ENCODE measurements at regions not wholly inside any gene's neighbourhood (a gene's known extent, or its start where the extent isn't known, plus 50 kb on each side); places are given as distances from the start of the nearest gene placed in this dataset.

- Histone ChIP-seq H3K9me3 (no peaks in the 10 kb centered on the region), H3K27me3 (no peaks in the 10 kb centered on the region), H3K4me3 (no peak overlapping the region), H3K27ac (no peak overlapping the region), H3K4me1 (no peaks in the 10 kb centered on the region), H3K36me3 (no peaks in the 10 kb centered on the region)
- intact Hi-C loops (cut with DNase I), result no loop called here
- TF ChIP-seq POLR2AphosphoS5 (IDR thresholded peaks at IDR 0.05; ENCODE audit: insufficient read depth in 1 of 2, low read depth in 1 of 2) (no peak), POLR2A (IDR thresholded peaks at IDR 0.05) (no peak), CTCF (IDR thresholded peaks at IDR 0.05) (no peak)
- DNase-seq (ENCODE audit: extremely low spot score in 2 of 2), result no peak
Observed at GRCh38 chr10:33760056-33760943, 425.8 kb upstream of the NRP1 start.

GRCh38 chr10:33759191-33759590, 424.7 kb upstream of the NRP1 start:
- no peak for TF ChIP-seq CTCF (IDR thresholded peaks at IDR 0.05)
- TF ChIP-seq POLR2A (IDR thresholded peaks at IDR 0.05), result no peak
- TF ChIP-seq POLR2AphosphoS5 (IDR thresholded peaks at IDR 0.05; ENCODE audit: insufficient read depth in 1 of 2, low read depth in 1 of 2), result no peak

GRCh38 chr10:33758299-33758698, 423.8 kb upstream of the NRP1 start:
- no peak for DNase-seq (ENCODE audit: extremely low spot score in 2 of 2)
- intact Hi-C loops (cut with DNase I), result no loop called here
- TF ChIP-seq CTCF (IDR thresholded peaks at IDR 0.05) (no peak), POLR2AphosphoS5 (IDR thresholded peaks at IDR 0.05; ENCODE audit: insufficient read depth in 1 of 2, low read depth in 1 of 2) (no peak), POLR2A (IDR thresholded peaks at IDR 0.05) (no peak)
- H3K4me3 ChIP-seq, result no peak overlapping the region
- no peaks in the 10 kb centered on the region for H3K4me1 ChIP-seq
- H3K9me3 ChIP-seq, result no peaks in the 10 kb centered on the region
- no peak overlapping the region for H3K27ac ChIP-seq
- no peaks in the 10 kb centered on the region for H3K27me3 ChIP-seq
- no peaks in the 10 kb centered on the region for H3K36me3 ChIP-seq

More at GRCh38 chr10:33759191-33759590, 424.7 kb upstream of the NRP1 start:
- H3K27me3 ChIP-seq, result no peaks in the 10 kb centered on the region
- H3K9me3 ChIP-seq, result no peaks in the 10 kb centered on the region
- intact Hi-C loops (cut with DNase I), result no loop called here
- no peak overlapping the region for H3K27ac ChIP-seq
- H3K36me3 ChIP-seq, result no peaks in the 10 kb centered on the region
- no peak for DNase-seq (ENCODE audit: extremely low spot score in 2 of 2)
- H3K4me3 ChIP-seq, result no peak overlapping the region
- H3K4me1 ChIP-seq, result no peaks in the 10 kb centered on the region

- TF ChIP-seq CTCF (IDR thresholded peaks at IDR 0.05) (no peak), POLR2A (IDR thresholded peaks at IDR 0.05) (no peak), POLR2AphosphoS5 (IDR thresholded peaks at IDR 0.05; ENCODE audit: insufficient read depth in 1 of 2, low read depth in 1 of 2) (no peak)
- no peaks in the 10 kb centered on the region for H3K9me3 ChIP-seq
- H3K4me3 ChIP-seq, result no peak overlapping the region
- H3K27me3 ChIP-seq, result no peaks in the 10 kb centered on the region
- no peak for DNase-seq (ENCODE audit: extremely low spot score in 2 of 2)
- no peaks in the 10 kb centered on the region for H3K36me3 ChIP-seq
- no peak overlapping the region for H3K27ac ChIP-seq
- intact Hi-C loops (cut with DNase I), result no loop called here
- H3K4me1 ChIP-seq, result no peaks in the 10 kb centered on the region
Observed at GRCh38 chr10:33754052-33754451, 419.6 kb upstream of the NRP1 start.

- H3K36me3 ChIP-seq, result no peaks in the 10 kb centered on the region
- no peak overlapping the region for H3K27ac ChIP-seq
- H3K4me3 ChIP-seq, result no peak overlapping the region
- no peaks in the 10 kb centered on the region for H3K27me3 ChIP-seq
- no peak for TF ChIP-seq POLR2A (IDR thresholded peaks at IDR 0.05)
- no peak for TF ChIP-seq CTCF (IDR thresholded peaks at IDR 0.05)
- no peak for TF ChIP-seq POLR2AphosphoS5 (IDR thresholded peaks at IDR 0.05; ENCODE audit: insufficient read depth in 1 of 2, low read depth in 1 of 2)
- no peak for DNase-seq (ENCODE audit: extremely low spot score in 2 of 2)
- intact Hi-C loops (cut with DNase I), result no loop called here
- no peaks in the 10 kb centered on the region for H3K4me1 ChIP-seq
- H3K9me3 ChIP-seq, result no peaks in the 10 kb centered on the region
Observed at GRCh38 chr10:33753389-33753788, 418.9 kb upstream of the NRP1 start.
